AG08395 (cell line): ENCODE measurements at regions not wholly inside any gene's neighbourhood (a gene's known extent, or its start where the extent isn't known, plus 50 kb on each side); places are given as distances from the start of the nearest gene placed in this dataset.
"Not testable (repeated sequence)": the region's sequence is repeated elsewhere in the genome, so short reads cannot be mapped to it uniquely, and the experiment has no call there.

Experiments
- DNase-seq: peaks from one replicate; pipeline ENCODE4 v3.0.0; 2012; ENCODE audit warnings: mixed read lengths, low spot score

- no peak for DNase-seq
These were observed 53.1 kb upstream of the STK39 start for GRCh38 chr2:168300460-168300859.

- no peak for DNase-seq
These were observed 56.8 kb upstream of the STK39 start for GRCh38 chr2:168304024-168304681.

- no peak for DNase-seq
These were observed 60.0 kb upstream of the STK39 start for GRCh38 chr2:168307379-168307778.

GRCh38 chr2:168310580-168310979, 63.2 kb upstream of the STK39 start:
- no peak for DNase-seq

GRCh38 chr2:168311261-168311910, 64.0 kb upstream of the STK39 start:
- no peak for DNase-seq

- DNase-seq = no peak
These were observed 64.8 kb upstream of the STK39 start for GRCh38 chr2:168312036-168312822.

GRCh38 chr2:168314236-168314635, 66.8 kb upstream of the STK39 start:
- no peak for DNase-seq

GRCh38 chr2:168315331-168316072, 68.1 kb upstream of the STK39 start:
- no peak for DNase-seq

- DNase-seq = no peak
These were observed 68.7 kb upstream of the STK39 start for GRCh38 chr2:168316073-168316440.

GRCh38 chr2:168317282-168317681, 69.9 kb upstream of the STK39 start:
- no peak for DNase-seq

GRCh38 chr2:168320267-168320666, 72.9 kb upstream of the STK39 start:
- DNase-seq = no peak

GRCh38 chr2:168322325-168323007, 75.1 kb upstream of the STK39 start:
- no peak for DNase-seq

- DNase-seq = no peak
These were observed 76.2 kb upstream of the STK39 start for GRCh38 chr2:168323529-168324021.

- DNase-seq = no peak
These were observed 79.2 kb upstream of the STK39 start for GRCh38 chr2:168326572-168326971.

GRCh38 chr2:168327328-168327727, 79.9 kb upstream of the STK39 start:
- no peak for DNase-seq

GRCh38 chr2:168328421-168328820, 81.0 kb upstream of the STK39 start:
- no peak for DNase-seq

GRCh38 chr2:168330624-168331423, 83.4 kb upstream of the STK39 start:
- no peak for DNase-seq

GRCh38 chr2:168335254-168335653, 87.9 kb upstream of the STK39 start:
- not testable (repeated sequence) for DNase-seq

GRCh38 chr2:168336786-168337388, 89.5 kb upstream of the STK39 start:
- DNase-seq = no peak

- no peak for DNase-seq
These were observed 90.9 kb upstream of the STK39 start for GRCh38 chr2:168338292-168338691.
